Sigmoid colon (tissue), 4 donors: ENCODE measurements at regions not wholly inside any gene's neighbourhood (a gene's known extent, or its start where the extent isn't known, plus 50 kb on each side); places are given as distances from the start of the nearest gene placed in this dataset.
"Not testable (repeated sequence)": the region's sequence is repeated elsewhere in the genome, so short reads cannot be mapped to it uniquely, and the experiment has no call there.

Experiments
- CTCF ChIP-seq, 4 experiments: fragments of 450-650 bp in 3 of 4; fragments of 200-600 bp in 1 of 4; IDR thresholded peaks; one replicate each; pipeline ENCODE4 v1.5.1; 2016 to 2019; ENCODE audit warnings: antibody characterized with exemption in 4 of 4, mild to moderate bottlenecking in 3 of 4, moderate library complexity in 2 of 4
- EP300 ChIP-seq, 4 donors: sonication (generic); formaldehyde crosslinking; IDR thresholded peaks; one replicate each; pipeline ENCODE4 v1.6.1; 2017; ENCODE audit warnings: antibody characterized with exemption in 4 of 4
- POLR2A ChIP-seq, 2 donors: fragments of 450-650 bp; IDR thresholded peaks; one replicate each; pipeline ENCODE4 v1.6.1; 2016; ENCODE audit warnings: antibody characterized with exemption in 2 of 2, mild to moderate bottlenecking in 2 of 2, moderate library complexity in 2 of 2
- POLR2AphosphoS5 ChIP-seq, 4 donors: sonication (generic); formaldehyde crosslinking; IDR thresholded peaks; one replicate each; pipeline ENCODE4 v1.6.1; 2017; ENCODE audit warnings: antibody characterized with exemption in 4 of 4

GRCh38 chr21:27921421-27921820, 954.5 kb upstream of the ADAMTS5 start:
- TF ChIP-seq CTCF, EP300, POLR2A, POLR2AphosphoS5 (IDR thresholded peaks at IDR 0.05): not testable (repeated sequence)
